WERI-Rb-1 (cell line): ENCODE measurements at regions not wholly inside any gene's neighbourhood (a gene's known extent, or its start where the extent isn't known, plus 50 kb on each side); places are given as distances from the start of the nearest gene placed in this dataset.

Source experiments
- DNase-seq: peaks from one replicate; pipeline ENCODE4 v3.0.0-alpha.2; 2020
- H3K27ac ChIP-seq: fragments of 250-450 bp; sonication (Bioruptor Pico); 2 replicates; pipeline ENCODE4 v1.5.1; 2020; ENCODE audit warnings: mild to moderate bottlenecking, moderate library complexity
- H3K27me3 ChIP-seq: fragments of 250-450 bp; sonication (Bioruptor Pico); 2 replicates; pipeline ENCODE4 v1.5.1; 2021; ENCODE audit warnings: mild to moderate bottlenecking, low read depth, moderate library complexity; ENCODE audit not compliant: insufficient read depth, severe bottlenecking
- H3K36me3 ChIP-seq: fragments of 250-450 bp; sonication (Bioruptor Pico); 2 replicates; pipeline ENCODE4 v1.5.1; 2020; ENCODE audit warnings: mild to moderate bottlenecking, moderate library complexity
- H3K4me3 ChIP-seq: 2 replicates; pipeline ENCODE4 v1.5.1; 2011; ENCODE audit warnings: low read depth, mild to moderate bottlenecking, control low read depth, low read length
- H3K9me3 ChIP-seq: fragments of 250-450 bp; sonication (Bioruptor Pico); 2 replicates; pipeline ENCODE4 v1.5.1; 2021; ENCODE audit warnings: mild to moderate bottlenecking, moderate library complexity; ENCODE audit not compliant: severe bottlenecking
- CTCF ChIP-seq: IDR thresholded peaks from 2 replicates; pipeline ENCODE4 v1.5.1; 2011; ENCODE audit warnings: low read depth, mild to moderate bottlenecking, control low read depth, inconsistent platforms, low read length

GRCh38 chr4:11334887-11335286 lies 93.8 kb downstream of the HS3ST1 start:
- no peak for TF ChIP-seq CTCF
- H3K9me3 ChIP-seq = no peaks in the 10 kb centered on the region
- no peaks in the 10 kb centered on the region for H3K36me3 ChIP-seq
- H3K27ac ChIP-seq = no peak overlapping the region
- H3K4me3 ChIP-seq = no peak overlapping the region
- no peak for DNase-seq
- no peaks in the 10 kb centered on the region for H3K27me3 ChIP-seq

DNA sequence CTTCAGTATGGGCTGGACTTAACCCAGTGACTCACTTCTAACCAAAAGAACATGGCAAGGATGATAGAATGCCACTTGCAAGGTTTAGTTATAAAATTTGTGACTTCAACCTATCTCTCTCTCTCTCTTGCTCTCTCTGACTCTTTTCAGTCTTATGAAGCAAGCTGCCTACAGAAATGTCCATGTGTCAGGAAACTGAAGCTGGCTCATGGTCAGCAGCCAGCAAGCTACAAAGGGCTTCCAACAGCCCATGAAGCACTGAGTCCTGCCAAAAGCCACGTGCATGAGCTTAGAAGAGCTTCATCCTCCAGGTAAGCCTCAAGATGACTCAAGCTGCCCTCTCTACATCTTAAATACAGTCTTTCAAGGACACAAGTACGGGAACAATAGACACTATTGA lies 100.3 kb downstream of the HS3ST1 start:
- TF ChIP-seq CTCF = no peak
- Histone ChIP-seq H3K27ac (no peak overlapping the region), H3K36me3 (no peaks in the 10 kb centered on the region), H3K27me3 (no peaks in the 10 kb centered on the region), H3K9me3 (peaks cover 5% of the 10 kb centered on the region), H3K4me3 (no peak overlapping the region)
- no peak for DNase-seq

GRCh38 chr4:11326021-11326420 lies 102.7 kb downstream of the HS3ST1 start:
- DNase-seq = no peak
- no peaks in the 10 kb centered on the region for H3K36me3 ChIP-seq
- no peak overlapping the region for H3K4me3 ChIP-seq
- no peak overlapping the region for H3K27ac ChIP-seq
- no peaks in the 10 kb centered on the region for H3K27me3 ChIP-seq
- H3K9me3 ChIP-seq = peaks cover 11% of the 10 kb centered on the region
- no peak for TF ChIP-seq CTCF

DNA sequence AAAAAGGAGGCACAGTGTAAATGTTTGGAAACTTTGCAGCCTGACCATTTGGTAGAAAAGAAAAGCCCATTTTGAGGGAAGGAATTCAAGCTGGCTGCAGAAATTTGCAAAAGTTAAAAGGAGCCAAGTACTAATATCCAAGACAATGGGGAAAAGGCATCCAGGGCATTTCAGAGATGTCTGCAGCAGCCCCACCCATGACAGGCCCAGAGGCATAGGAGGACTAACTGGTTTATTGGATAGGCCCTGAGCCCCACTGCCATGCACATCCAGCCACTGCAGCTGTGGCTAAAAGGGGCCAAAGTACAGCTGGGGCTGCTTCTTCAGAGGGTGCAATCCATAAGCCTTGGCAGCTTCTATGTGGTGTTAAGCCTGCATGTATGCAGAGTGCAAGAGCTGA lies 104.9 kb downstream of the HS3ST1 start:
- Histone ChIP-seq H3K36me3 (no peaks in the 10 kb centered on the region), H3K9me3 (peaks cover 11% of the 10 kb centered on the region), H3K27me3 (no peaks in the 10 kb centered on the region), H3K4me3 (no peak overlapping the region), H3K27ac (no peak overlapping the region)
- DNase-seq = no peak
- no peak for TF ChIP-seq CTCF

- Histone ChIP-seq H3K27ac (no peak overlapping the region), H3K9me3 (no peaks in the 10 kb centered on the region), H3K36me3 (no peaks in the 10 kb centered on the region), H3K4me3 (no peak overlapping the region), H3K27me3 (no peaks in the 10 kb centered on the region)
- no peak for TF ChIP-seq CTCF
- DNase-seq = no peak
Measured at GRCh38 chr4:11313157-11313943, 115.3 kb downstream of the HS3ST1 start.

DNA sequence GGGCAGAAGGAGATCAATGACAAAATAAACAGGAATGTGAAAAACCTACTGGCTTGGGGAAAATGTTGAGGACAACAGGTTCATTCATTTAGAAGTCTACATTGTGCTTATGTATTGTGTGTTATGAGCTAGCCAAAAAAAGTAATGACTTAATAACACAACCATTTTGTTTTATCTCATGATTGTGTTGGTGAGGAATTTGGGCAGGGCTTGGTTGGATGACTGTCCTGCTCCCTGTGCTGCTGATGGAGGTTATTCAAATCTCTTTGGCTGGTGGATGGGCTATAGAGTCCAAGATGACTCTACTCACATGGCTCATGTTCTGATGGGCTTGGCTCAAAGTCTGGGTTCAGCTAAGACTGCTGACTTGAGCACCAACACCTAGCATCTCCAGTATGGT lies 116.3 kb downstream of the HS3ST1 start:
- Histone ChIP-seq H3K27me3 (no peaks in the 10 kb centered on the region), H3K36me3 (no peaks in the 10 kb centered on the region), H3K9me3 (no peaks in the 10 kb centered on the region), H3K27ac (no peak overlapping the region), H3K4me3 (no peak overlapping the region)
- DNase-seq = no peak
- no peak for TF ChIP-seq CTCF
